C4-2B (cell line): ENCODE measurements at regions not wholly inside any gene's neighbourhood (a gene's known extent, or its start where the extent isn't known, plus 50 kb on each side); places are given as distances from the start of the nearest gene placed in this dataset.

Experiments
- ZFX ChIP-seq: fragments of 450-650 bp; IDR thresholded peaks from 2 replicates; pipeline ENCODE4 v1.6.1; 2017
- TF ChIP-seq, protein P1 (sequence below): fragments of 450-650 bp; conservative IDR thresholded peaks from 2 replicates; pipeline ENCODE4 v1.5.1; 2017; ENCODE audit warnings: mild to moderate bottlenecking

GRCh38 chr6:51352506-51353029, 533.9 kb downstream of the TFAP2B start:
- TF ChIP-seq, protein P1, sequence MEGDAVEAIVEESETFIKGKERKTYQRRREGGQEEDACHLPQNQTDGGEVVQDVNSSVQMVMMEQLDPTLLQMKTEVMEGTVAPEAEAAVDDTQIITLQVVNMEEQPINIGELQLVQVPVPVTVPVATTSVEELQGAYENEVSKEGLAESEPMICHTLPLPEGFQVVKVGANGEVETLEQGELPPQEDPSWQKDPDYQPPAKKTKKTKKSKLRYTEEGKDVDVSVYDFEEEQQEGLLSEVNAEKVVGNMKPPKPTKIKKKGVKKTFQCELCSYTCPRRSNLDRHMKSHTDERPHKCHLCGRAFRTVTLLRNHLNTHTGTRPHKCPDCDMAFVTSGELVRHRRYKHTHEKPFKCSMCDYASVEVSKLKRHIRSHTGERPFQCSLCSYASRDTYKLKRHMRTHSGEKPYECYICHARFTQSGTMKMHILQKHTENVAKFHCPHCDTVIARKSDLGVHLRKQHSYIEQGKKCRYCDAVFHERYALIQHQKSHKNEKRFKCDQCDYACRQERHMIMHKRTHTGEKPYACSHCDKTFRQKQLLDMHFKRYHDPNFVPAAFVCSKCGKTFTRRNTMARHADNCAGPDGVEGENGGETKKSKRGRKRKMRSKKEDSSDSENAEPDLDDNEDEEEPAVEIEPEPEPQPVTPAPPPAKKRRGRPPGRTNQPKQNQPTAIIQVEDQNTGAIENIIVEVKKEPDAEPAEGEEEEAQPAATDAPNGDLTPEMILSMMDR: no peak
- no peak for TF ChIP-seq ZFX
